HEK293T (cell line): ENCODE measurements at regions not wholly inside any gene's neighbourhood (a gene's known extent, or its start where the extent isn't known, plus 50 kb on each side); places are given as distances from the start of the nearest gene placed in this dataset.

Source experiments
- ARNT ChIP-seq: fragments of 450-650 bp; IDR thresholded peaks from 2 replicates; pipeline ENCODE4 v1.6.1; 2017; ENCODE audit warnings: mild to moderate bottlenecking
- ELF4 ChIP-seq: fragments of 450-650 bp; IDR thresholded peaks from 2 replicates; pipeline ENCODE4 v1.6.1; 2017; ENCODE audit warnings: antibody characterized with exemption
- FOXA1 ChIP-seq: fragments of 450-650 bp; IDR thresholded peaks from 2 replicates; pipeline ENCODE4 v1.6.1; 2016; ENCODE audit warnings: mild to moderate bottlenecking
- FOXK2 ChIP-seq: fragments of 450-650 bp; IDR thresholded peaks from 2 replicates; pipeline ENCODE4 v1.6.1; 2016; ENCODE audit warnings: mild to moderate bottlenecking
- FOXM1 ChIP-seq: fragments of 450-650 bp; IDR thresholded peaks from 2 replicates; pipeline ENCODE4 v1.6.1; 2017; ENCODE audit warnings: mild to moderate bottlenecking, borderline replicate concordance
- NFRKB ChIP-seq: fragments of 450-650 bp; IDR thresholded peaks from 2 replicates; pipeline ENCODE4 v1.6.1; 2016; ENCODE audit warnings: mild to moderate bottlenecking, moderate library complexity
- SP1 ChIP-seq: fragments of 450-650 bp; IDR thresholded peaks from 2 replicates; pipeline ENCODE4 v1.6.1; 2017
- SUZ12 ChIP-seq: fragments of 450-650 bp; IDR thresholded peaks from 2 replicates; pipeline ENCODE4 v1.6.1; 2016; ENCODE audit warnings: mild to moderate bottlenecking
- TARDBP ChIP-seq: fragments of 450-650 bp; IDR thresholded peaks from 2 replicates; pipeline ENCODE4 v1.6.1; 2016
- ZNF384 ChIP-seq: fragments of 450-650 bp; IDR thresholded peaks from 2 replicates; pipeline ENCODE4 v1.6.1; 2016

DNA sequence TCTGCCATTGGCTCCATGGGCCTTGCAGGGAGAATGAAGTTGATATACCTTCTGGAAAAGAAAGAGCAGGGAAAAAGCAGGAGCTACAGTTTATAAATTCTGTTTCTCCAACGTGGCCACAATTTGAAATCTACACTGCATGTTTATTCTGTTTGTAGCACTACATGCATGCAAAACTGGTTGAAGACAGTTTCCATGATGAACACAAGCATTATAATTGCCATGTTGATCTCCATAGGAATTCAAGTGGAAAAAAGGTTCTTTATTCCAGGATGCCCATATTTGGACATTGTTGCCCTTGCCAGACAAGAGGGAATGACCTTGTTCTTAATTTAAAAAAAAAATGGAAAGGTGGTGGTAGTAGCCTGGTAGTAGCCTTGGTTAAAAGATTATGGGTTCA is 69.2 kb upstream of the PALM2AKAP2 start:
- no peak for TF ChIP-seq FOXM1
- no peak for TF ChIP-seq ZNF384
- no peak for TF ChIP-seq SP1
- no peak for TF ChIP-seq TARDBP
- no peak for TF ChIP-seq FOXK2
- TF ChIP-seq NFRKB = no peak
- TF ChIP-seq ARNT = no peak
- no peak for TF ChIP-seq ELF4
- no peak for TF ChIP-seq SUZ12
- no peak for TF ChIP-seq FOXA1
